Trophoblast cell (in vitro differentiated cells and primary cell): ENCODE measurements at regions not wholly inside any gene's neighbourhood (a gene's known extent, or its start where the extent isn't known, plus 50 kb on each side); places are given as distances from the start of the nearest gene placed in this dataset.

Source experiments
- DNase-seq, 2 donors: peaks; one replicate each; pipeline ENCODE4 v3.0.0-alpha.2; 2016
- H2AFZ ChIP-seq: 2 replicates; pipeline ENCODE4 v1.6.1; 2013; ENCODE audit warnings: low read length, moderate library complexity, mild to moderate bottlenecking; ENCODE audit not compliant: insufficient read depth, poor library complexity
- H2AK5ac ChIP-seq: 2 replicates; pipeline ENCODE4 v1.6.1; 2013; ENCODE audit warnings: mild to moderate bottlenecking, low read length
- H2BK120ac ChIP-seq: 2 replicates; pipeline ENCODE4 v1.6.1; 2013; ENCODE audit warnings: low read length, mild to moderate bottlenecking, moderate library complexity; ENCODE audit not compliant: insufficient read depth, poor library complexity
- H2BK12ac ChIP-seq: 2 replicates; pipeline ENCODE4 v1.6.1; 2013; ENCODE audit warnings: mild to moderate bottlenecking, low read length, moderate library complexity
- H2BK5ac ChIP-seq: 2 replicates; pipeline ENCODE4 v1.6.1; 2013; ENCODE audit warnings: low read length, low read depth, moderate library complexity, mild to moderate bottlenecking; ENCODE audit not compliant: poor library complexity
- H3K14ac ChIP-seq: 2 replicates; pipeline ENCODE4 v1.6.1; 2013; ENCODE audit warnings: mild to moderate bottlenecking, low read length
- H3K18ac ChIP-seq: 2 replicates; pipeline ENCODE4 v1.6.1; 2013; ENCODE audit warnings: mild to moderate bottlenecking, low read length
- H3K23ac ChIP-seq: 2 replicates; pipeline ENCODE4 v1.6.1; 2013; ENCODE audit warnings: low read length
- H3K27ac ChIP-seq: 2 replicates; pipeline ENCODE4 v1.5.1; 2013; ENCODE audit warnings: low read depth, mild to moderate bottlenecking, inconsistent platforms, low read length, moderate library complexity
- H3K27me3 ChIP-seq: 2 replicates; pipeline ENCODE4 v1.6.1; 2013; ENCODE audit warnings: inconsistent platforms, mild to moderate bottlenecking, low read length, moderate library complexity; ENCODE audit not compliant: insufficient read depth
- H3K36me3 ChIP-seq, 2 experiments: 1 replicate in 1 of 2; 2 replicates in 1 of 2; pipeline ENCODE4 v1.6.1; 2013; ENCODE audit warnings: low read length in 2 of 2, mild to moderate bottlenecking in 2 of 2, moderate library complexity in 1 of 2; ENCODE audit not compliant: insufficient read depth in 2 of 2, control insufficient read depth in 1 of 2
- H3K4ac ChIP-seq: 2 replicates; pipeline ENCODE4 v1.6.1; 2013; ENCODE audit warnings: low read depth, mild to moderate bottlenecking, low read length, moderate library complexity
- H3K4me1 ChIP-seq, 2 experiments: 1 replicate in 1 of 2; 2 replicates in 1 of 2; pipeline ENCODE4 v1.6.1; 2013; ENCODE audit warnings: low read length in 2 of 2, mild to moderate bottlenecking in 2 of 2, moderate library complexity in 1 of 2; ENCODE audit not compliant: insufficient read depth in 2 of 2, control insufficient read depth in 1 of 2
- H3K4me2 ChIP-seq: 2 replicates; pipeline ENCODE4 v1.6.1; 2013; ENCODE audit warnings: inconsistent platforms, mild to moderate bottlenecking, low read length, moderate library complexity
- H3K4me3 ChIP-seq: 2 replicates; pipeline ENCODE4 v1.5.1; 2013; ENCODE audit warnings: mild to moderate bottlenecking, low read depth, low read length, inconsistent platforms
- H3K79me1 ChIP-seq: one replicate; pipeline ENCODE4 v1.6.1; 2013; ENCODE audit warnings: low read length
- H3K79me2 ChIP-seq: 2 replicates; pipeline ENCODE4 v1.6.1; 2013; ENCODE audit warnings: low read length, mild to moderate bottlenecking; ENCODE audit not compliant: control insufficient read depth, insufficient read depth, poor library complexity
- H3K9ac ChIP-seq: 2 replicates; pipeline ENCODE4 v1.6.1; 2013; ENCODE audit warnings: mild to moderate bottlenecking, low read length
- H3K9me3 ChIP-seq: 2 replicates; pipeline ENCODE4 v1.6.1; 2013; ENCODE audit warnings: low read depth, mild to moderate bottlenecking, control low read depth, inconsistent platforms, low read length; ENCODE audit not compliant: insufficient read depth
- H4K12ac ChIP-seq: 2 replicates; pipeline ENCODE4 v1.6.1; 2013; ENCODE audit warnings: low read depth, mild to moderate bottlenecking, low read length, moderate library complexity
- H4K8ac ChIP-seq: 2 replicates; pipeline ENCODE4 v1.6.1; 2013; ENCODE audit warnings: low read depth, mild to moderate bottlenecking, low read length, moderate library complexity
- H4K91ac ChIP-seq: one replicate; pipeline ENCODE4 v1.6.1; 2013; ENCODE audit warnings: low read depth, mild to moderate bottlenecking, low read length, moderate library complexity
- WGBS: extraction: QIAGEN DNeasy Blood & Tissue Kit; methylation state at CpG from one replicate; pipeline ENCODE4 v1.1.7; 2013; ENCODE audit warnings: missing lambda C conversion rate; ENCODE audit not compliant: insufficient read length, insufficient coverage; ENCODE audit errors: extremely low coverage; 5-methylcytosine and 5-hydroxymethylcytosine counted together

DNA sequence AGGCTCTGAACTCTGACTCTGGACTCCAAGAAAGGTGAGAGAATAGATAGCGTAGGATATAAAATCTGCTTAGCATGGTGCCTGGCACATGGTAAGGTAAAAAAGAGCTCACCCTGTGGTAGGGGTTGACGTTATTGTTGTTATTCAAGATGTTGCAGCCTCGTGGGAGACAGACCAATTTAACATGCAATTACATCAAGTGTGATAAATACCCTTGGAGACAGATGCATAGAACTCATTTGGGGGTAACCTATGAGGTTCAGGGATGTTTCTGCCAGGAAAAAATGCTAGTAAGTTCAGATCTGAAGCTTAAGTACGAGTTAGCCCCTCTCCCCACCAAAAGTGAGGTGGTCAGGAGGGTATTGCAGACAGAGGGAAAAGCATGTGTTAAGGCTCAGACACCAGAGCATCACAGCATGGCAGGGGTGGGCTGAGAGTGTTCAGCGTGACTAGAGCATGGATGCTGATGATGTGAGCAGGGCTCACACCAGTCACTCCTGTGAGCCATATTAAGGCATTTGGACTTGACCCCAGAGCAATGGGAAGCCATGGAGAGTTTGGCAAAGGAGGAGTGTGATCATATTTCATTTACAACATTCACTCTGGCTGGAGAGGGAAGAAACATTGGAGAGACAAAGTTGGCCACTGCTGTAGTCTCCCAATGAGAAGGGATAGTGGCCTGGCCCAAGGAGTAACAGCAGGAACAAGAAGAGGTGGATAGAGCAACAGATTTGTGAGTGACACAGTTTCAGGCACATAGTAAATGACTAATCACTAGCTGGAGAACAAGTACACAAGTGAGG lies 181.0 kb downstream of the UACA start:
- no peak for DNase-seq
- Histone ChIP-seq H3K27ac (no peak overlapping the region), H2BK5ac (no peak overlapping the region), H3K27me3 (no peaks in the 10 kb centered on the region), H4K12ac (no peak overlapping the region), H2BK12ac (no peak overlapping the region), H3K36me3 (no peaks in the 10 kb centered on the region), H3K9ac (no peak overlapping the region), H3K79me1 (peaks cover 6% of the 10 kb centered on the region), H3K4me2 (no peak overlapping the region), H3K14ac (no peak overlapping the region), H3K4ac (no peak overlapping the region), H3K9me3 (no peaks in the 10 kb centered on the region), H2AK5ac (no peak overlapping the region), H3K4me3 (no peak overlapping the region), H3K79me2 (no peaks in the 10 kb centered on the region), H3K23ac (no peak overlapping the region), H4K8ac (no peak overlapping the region), H3K18ac (no peak overlapping the region), H2AFZ (no peak overlapping the region), H2BK120ac (no peak overlapping the region), H4K91ac (no peak overlapping the region), H3K4me1 (peaks cover 10 to 14% of the 10 kb centered on the region in 2 experiments)
- no CpG with 5 or more reads among the region's 5 CpGs for WGBS

DNA sequence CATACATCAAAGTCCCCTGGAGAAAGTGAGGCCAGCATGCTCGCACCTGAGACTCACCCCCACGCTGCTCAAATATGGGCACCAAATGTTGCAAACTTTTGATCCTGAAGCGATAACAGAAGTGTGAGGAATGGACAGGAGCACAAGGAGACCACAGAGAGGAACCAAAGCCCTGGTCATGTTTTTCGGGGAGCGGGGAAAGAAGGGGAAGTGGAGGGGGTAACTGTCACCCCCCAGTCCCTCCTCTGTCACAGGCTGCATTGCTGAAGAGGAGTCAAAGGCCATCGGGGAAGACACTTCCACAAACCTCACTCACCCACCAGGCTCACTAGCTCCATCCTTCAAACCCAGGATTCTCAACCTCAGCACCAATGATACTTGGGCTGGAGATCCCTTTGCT lies 182.4 kb downstream of the UACA start:
- H2BK12ac ChIP-seq, result no peak overlapping the region
- H2BK5ac ChIP-seq, result no peak overlapping the region
- H3K18ac ChIP-seq, result no peak overlapping the region
- H3K14ac ChIP-seq, result no peak overlapping the region
- H3K79me2 ChIP-seq, result no peaks in the 10 kb centered on the region
- no peak overlapping the region for H3K4me2 ChIP-seq
- H4K91ac ChIP-seq, result no peak overlapping the region
- H3K23ac ChIP-seq, result no peak overlapping the region
- no peaks in the 10 kb centered on the region for H3K27me3 ChIP-seq
- H4K8ac ChIP-seq, result no peak overlapping the region
- H3K4me1 ChIP-seq, result peaks cover 10 to 14% of the 10 kb centered on the region in 2 experiments
- no peak for DNase-seq
- H3K79me1 ChIP-seq, result peaks cover 6% of the 10 kb centered on the region
- H3K27ac ChIP-seq, result no peak overlapping the region
- H3K9me3 ChIP-seq, result no peaks in the 10 kb centered on the region
- H2AK5ac ChIP-seq, result no peak overlapping the region
- no peaks in the 10 kb centered on the region for H3K36me3 ChIP-seq
- no peak overlapping the region for H3K4ac ChIP-seq
- H2BK120ac ChIP-seq, result no peak overlapping the region
- H4K12ac ChIP-seq, result no peak overlapping the region
- H2AFZ ChIP-seq, result no peak overlapping the region
- no peak overlapping the region for H3K4me3 ChIP-seq
- no CpG with 5 or more reads among the region's 6 CpGs for WGBS
- H3K9ac ChIP-seq, result no peak overlapping the region

DNA sequence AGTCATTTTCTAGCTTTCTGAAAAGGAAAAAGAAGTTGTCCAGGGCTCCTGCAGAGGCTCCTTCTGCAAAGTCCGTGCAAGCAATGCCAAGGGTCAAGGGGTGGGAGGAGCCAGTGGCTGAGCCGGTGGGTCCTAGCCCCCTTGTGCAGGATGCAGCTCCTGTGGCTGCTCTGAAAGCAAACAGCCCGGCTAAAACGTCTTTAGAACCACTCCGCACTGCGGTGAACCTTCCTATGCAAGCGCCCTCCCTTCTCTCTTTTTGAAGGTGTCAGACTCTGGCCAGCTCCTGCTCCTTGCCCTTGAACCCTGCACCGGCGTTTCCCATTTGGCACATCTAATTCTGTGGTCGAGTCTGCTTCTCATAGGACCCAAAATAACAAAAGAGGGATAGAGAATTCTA lies 183.1 kb downstream of the UACA start:
- H3K9me3 ChIP-seq, result no peaks in the 10 kb centered on the region
- H2BK12ac ChIP-seq, result no peak overlapping the region
- no peak overlapping the region for H2AK5ac ChIP-seq
- no peak for DNase-seq
- H3K36me3 ChIP-seq, result no peaks in the 10 kb centered on the region
- H2BK120ac ChIP-seq, result no peak overlapping the region
- H2AFZ ChIP-seq, result no peak overlapping the region
- H3K4ac ChIP-seq, result no peak overlapping the region
- H2BK5ac ChIP-seq, result no peak overlapping the region
- no peaks in the 10 kb centered on the region for H3K79me2 ChIP-seq
- H3K4me1 ChIP-seq, result peaks cover 5 to 11% of the 10 kb centered on the region in 2 experiments
- H3K14ac ChIP-seq, result no peak overlapping the region
- no CpG with 5 or more reads among the region's 10 CpGs for WGBS
- no peak overlapping the region for H3K4me3 ChIP-seq
- no peak overlapping the region for H3K4me2 ChIP-seq
- no peak overlapping the region for H4K12ac ChIP-seq
- no peak overlapping the region for H3K27ac ChIP-seq
- H3K23ac ChIP-seq, result no peak overlapping the region
- no peak overlapping the region for H4K8ac ChIP-seq
- peaks cover 5% of the 10 kb centered on the region for H3K79me1 ChIP-seq
- H4K91ac ChIP-seq, result no peak overlapping the region
- no peak overlapping the region for H3K9ac ChIP-seq
- H3K27me3 ChIP-seq, result no peaks in the 10 kb centered on the region
- H3K18ac ChIP-seq, result no peak overlapping the region

DNA sequence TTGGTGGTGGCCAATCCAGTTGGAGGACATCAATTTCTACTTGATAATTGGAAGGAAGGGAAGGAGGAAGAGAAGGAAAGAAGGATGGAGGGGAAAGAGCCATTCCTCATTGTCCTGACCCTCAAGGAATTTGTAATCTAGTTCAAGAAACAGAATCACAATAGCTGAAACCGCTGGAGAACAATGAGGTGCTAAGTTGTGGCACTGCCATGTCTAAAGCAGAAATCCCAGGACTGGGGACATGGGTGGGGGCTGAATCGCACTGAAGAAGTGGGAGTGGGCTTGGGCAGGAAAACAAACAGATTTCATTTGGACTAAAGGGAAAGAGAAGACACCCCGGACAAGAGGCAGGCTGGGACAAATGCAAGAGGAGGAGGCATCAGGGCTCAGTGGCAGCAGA lies 183.6 kb downstream of the UACA start:
- Histone ChIP-seq H3K79me2 (no peaks in the 10 kb centered on the region), H3K9me3 (no peaks in the 10 kb centered on the region), H2BK5ac (no peak overlapping the region), H3K14ac (no peak overlapping the region), H3K4ac (no peak overlapping the region), H2AFZ (no peak overlapping the region), H2AK5ac (no peak overlapping the region), H2BK12ac (no peak overlapping the region), H3K9ac (no peak overlapping the region), H2BK120ac (no peak overlapping the region), H3K4me2 (no peak overlapping the region), H4K12ac (no peak overlapping the region), H3K23ac (no peak overlapping the region), H3K27ac (no peak overlapping the region), H3K18ac (no peak overlapping the region), H3K4me1 (peaks cover 5 to 6% of the 10 kb centered on the region in 2 experiments), H4K8ac (no peak overlapping the region), H3K79me1 (no peaks in the 10 kb centered on the region), H3K36me3 (no peaks in the 10 kb centered on the region), H3K27me3 (no peaks in the 10 kb centered on the region), H4K91ac (no peak overlapping the region), H3K4me3 (no peak overlapping the region)
- no CpG with 5 or more reads among the region's 3 CpGs for WGBS
- DNase-seq, result no peak
